Heart right ventricle (tissue), 16 donors: ENCODE measurements at regions not wholly inside any gene's neighbourhood (a gene's known extent, or its start where the extent isn't known, plus 50 kb on each side); places are given as distances from the start of the nearest gene placed in this dataset.

Experiments used
- ATAC-seq, 8 donors: fragments of 200-7000 bp; cut with Tn5 transposase; one replicate each; pipeline ENCODE4 v1.9.1; 2020; ENCODE audit warnings: mild to moderate bottlenecking in 8 of 8, moderate library complexity in 8 of 8, moderate number of reproducible peaks in 1 of 8
- DNase-seq, 2 donors: peaks; one replicate each; pipeline ENCODE4 v3.0.0-alpha.2; 2020
- H3K27ac ChIP-seq, 10 donors: fragments of 200-600 bp; sonication (generic) in 2 of 10; one replicate each; pipeline versions ENCODE4 v1.5.0 to v1.8.0; 2020 to 2022; ENCODE audit warnings: mild to moderate bottlenecking in 3 of 10
- H3K27me3 ChIP-seq, 7 donors: fragments of 200-600 bp; one replicate each; pipeline ENCODE4 v1.8.0; 2021 to 2022; ENCODE audit warnings: mild to moderate bottlenecking in 2 of 7
- H3K36me3 ChIP-seq, 9 donors: fragments of 200-600 bp; sonication (generic) in 1 of 9; one replicate each; pipeline versions ENCODE4 v1.5.0 to v1.8.0; 2020 to 2022; ENCODE audit warnings: mild to moderate bottlenecking in 2 of 9
- H3K4me1 ChIP-seq, 9 donors: fragments of 200-600 bp; sonication (generic) in 1 of 9; one replicate each; pipeline versions ENCODE4 v1.5.0 to v1.8.0; 2020 to 2022; ENCODE audit warnings: mild to moderate bottlenecking in 4 of 9
- H3K4me3 ChIP-seq, 10 donors: fragments of 200-600 bp; sonication (generic) in 2 of 10; one replicate each; pipeline versions ENCODE4 v1.5.0 to v1.8.0; 2020 to 2022; ENCODE audit warnings: mild to moderate bottlenecking in 7 of 10, moderate library complexity in 2 of 10
- H3K9me3 ChIP-seq, 11 donors: fragments of 200-600 bp in 10 of 11; sonication (generic) in 2 of 11; one replicate each; pipeline versions ENCODE4 v1.5.0 to v1.8.0; 2013 to 2022; ENCODE audit warnings: mild to moderate bottlenecking in 2 of 11, control low read depth in 1 of 11, moderate library complexity in 1 of 11
- WGBS, 2 donors: extraction: QIAGEN DNeasy Blood & Tissue Kit; methylation state at CpG; one replicate each; pipeline ENCODE4 v1.1.7; 2013; ENCODE audit warnings: inconsistent platforms in 1 of 2; 5-methylcytosine and 5-hydroxymethylcytosine counted together
- intact Hi-C, 10 donors: fragments of 100-400 bp; cut with DNase I; formaldehyde crosslinking; loops; one replicate each; pipeline versions ENCODE4 v1.11.1 to v1.14.2; 2022
- TF ChIP-seq, protein P1 (sequence below), 9 donors: fragments of 200-600 bp; sonication (generic) in 2 of 9; IDR thresholded peaks; one replicate each; pipeline versions ENCODE4 v1.5.0 to v1.8.0; 2021 to 2022; ENCODE audit warnings: antibody characterized with exemption in 9 of 9, mild to moderate bottlenecking in 5 of 9, moderate library complexity in 1 of 9
- donor health status: Arrhythmogenic right ventricular cardiomyopathy.
- donor health status: ischemic (EF 13 %, LVEDD 7.1; RV severe dilation, severe dysfunction).
- donor health status: healthy with polysubstance abuse.
- donor health status: DM: no; HTN: yes; CAD: no.
- donor health status: DM: no; HTN: no; CAD: no.
- donor health status: ischemic (EF 25% LVEDD 6.9; RV normal size, moderate dysfunction).
- donor health status: ischemic (EF 25% LVEDD 5.7; RV mildly dilated, moderate dysfunction).
- donor health status: healthy.
- donor health status: DM: yes; HTN: yes; CAD: no.
- donor health status: Ischemic cardiomyopathy.
- donor health status: ischemic (EF 35%, LVEDD 5.7; RV mildly dilated, moderate dysfunction).
- donor health status: nonischemic (EF 11% LVEDD 7.7; RV severe dilation, severe dysfunction).
- donor health status: DM: yes; HTN: yes; CAD: no.
- donor health status: PGD.
- donor health status: ischemic (EF 29% LVEDD 5.4; RV normal size, mild dysfunction).
- donor health status: nonischemic (EF 23%, LVEDD 6.1; RV moderate dilation, normal function).

DNA sequence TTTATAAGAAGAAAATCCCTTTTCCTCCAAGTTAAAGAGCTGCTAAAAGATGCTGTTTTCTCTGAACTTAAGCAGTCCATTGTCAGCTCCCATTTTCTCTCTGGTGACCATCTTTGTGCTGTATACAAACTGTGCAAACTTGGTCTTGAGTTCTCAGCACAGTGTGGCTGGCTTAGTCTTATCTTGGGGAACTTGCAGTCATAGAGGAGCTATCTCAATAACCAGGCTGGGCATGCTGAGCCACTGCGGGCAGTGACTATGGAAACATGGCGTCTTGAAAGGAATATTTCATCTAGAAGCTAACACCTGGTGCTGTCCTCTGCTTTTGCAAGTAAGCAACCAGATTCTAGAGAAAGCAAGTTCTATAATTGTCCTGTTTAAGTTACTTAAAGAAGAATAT lies 1334.4 kb upstream of the CELF4 start:
- Histone ChIP-seq H3K9me3 (no peaks in the 10 kb centered on the region), H3K36me3 (no peaks in the 10 kb centered on the region), H3K27me3 (no peaks in the 10 kb centered on the region), H3K4me1 (no peaks in the 10 kb centered on the region), H3K4me3 (no peak overlapping the region), H3K27ac (no peak overlapping the region)
- DNase-seq (no peak), ATAC-seq (no peak)
- intact Hi-C loops = no loop called here
- WGBS, 2 donors = 93% methylated on average over 2 of the region's 2 CpGs
- TF ChIP-seq, protein P1, sequence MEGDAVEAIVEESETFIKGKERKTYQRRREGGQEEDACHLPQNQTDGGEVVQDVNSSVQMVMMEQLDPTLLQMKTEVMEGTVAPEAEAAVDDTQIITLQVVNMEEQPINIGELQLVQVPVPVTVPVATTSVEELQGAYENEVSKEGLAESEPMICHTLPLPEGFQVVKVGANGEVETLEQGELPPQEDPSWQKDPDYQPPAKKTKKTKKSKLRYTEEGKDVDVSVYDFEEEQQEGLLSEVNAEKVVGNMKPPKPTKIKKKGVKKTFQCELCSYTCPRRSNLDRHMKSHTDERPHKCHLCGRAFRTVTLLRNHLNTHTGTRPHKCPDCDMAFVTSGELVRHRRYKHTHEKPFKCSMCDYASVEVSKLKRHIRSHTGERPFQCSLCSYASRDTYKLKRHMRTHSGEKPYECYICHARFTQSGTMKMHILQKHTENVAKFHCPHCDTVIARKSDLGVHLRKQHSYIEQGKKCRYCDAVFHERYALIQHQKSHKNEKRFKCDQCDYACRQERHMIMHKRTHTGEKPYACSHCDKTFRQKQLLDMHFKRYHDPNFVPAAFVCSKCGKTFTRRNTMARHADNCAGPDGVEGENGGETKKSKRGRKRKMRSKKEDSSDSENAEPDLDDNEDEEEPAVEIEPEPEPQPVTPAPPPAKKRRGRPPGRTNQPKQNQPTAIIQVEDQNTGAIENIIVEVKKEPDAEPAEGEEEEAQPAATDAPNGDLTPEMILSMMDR (IDR thresholded peaks at IDR 0.05) = no peak

DNA sequence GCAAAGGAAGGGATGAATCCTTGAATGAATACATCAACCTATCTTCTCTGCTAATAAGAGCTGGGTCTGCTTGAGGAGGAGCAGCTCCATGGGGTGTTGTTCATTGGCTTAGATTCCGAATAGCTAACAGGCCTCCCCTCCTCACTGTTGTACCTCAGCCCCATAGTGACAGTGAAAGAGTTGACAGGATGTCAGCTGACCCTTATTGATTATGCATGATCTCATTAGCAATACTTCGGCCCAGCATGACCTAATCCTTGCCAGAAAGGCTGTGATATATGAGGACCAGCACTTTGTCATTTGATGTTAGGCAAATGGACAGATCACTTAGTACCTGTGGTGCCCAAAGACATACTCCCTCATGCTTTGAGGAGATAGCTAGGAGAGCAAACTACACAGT lies 1333.7 kb upstream of the CELF4 start:
- no peak overlapping the region for H3K4me3 ChIP-seq
- intact Hi-C loops = no loop called here
- TF ChIP-seq, protein P1 (IDR thresholded peaks at IDR 0.05) = no peak
- H3K36me3 ChIP-seq = no peaks in the 10 kb centered on the region
- no peaks in the 10 kb centered on the region for H3K27me3 ChIP-seq
- no peaks in the 10 kb centered on the region for H3K4me1 ChIP-seq
- ATAC-seq = no peak
- WGBS, 2 donors = 86 to 87% methylated on average over 2 of the region's 2 CpGs
- H3K9me3 ChIP-seq = no peaks in the 10 kb centered on the region
- DNase-seq = no peak
- no peak overlapping the region for H3K27ac ChIP-seq

DNA sequence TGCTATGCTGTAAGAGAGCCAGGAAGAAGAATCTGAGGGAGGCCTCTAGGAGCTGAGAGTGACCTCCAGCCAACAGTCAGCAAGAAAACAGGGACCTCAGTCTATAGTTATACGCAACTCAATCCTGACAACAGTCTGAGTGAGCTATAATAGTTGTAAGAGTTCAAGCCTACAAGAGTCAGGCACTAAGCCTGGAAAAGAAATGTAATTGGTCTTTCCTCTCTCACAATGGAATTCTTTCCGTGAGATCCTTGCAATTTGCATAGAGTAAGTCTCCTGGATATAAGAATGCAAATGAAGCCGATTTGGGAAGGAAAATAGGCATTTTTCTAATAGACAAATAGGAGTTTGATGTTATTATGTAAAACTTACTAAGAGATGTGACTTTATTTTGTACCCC lies 1332.6 kb upstream of the CELF4 start:
- no peaks in the 10 kb centered on the region for H3K27me3 ChIP-seq
- intact Hi-C loops = no loop called here
- DNase-seq (no peak), ATAC-seq (no peak)
- no peaks in the 10 kb centered on the region for H3K4me1 ChIP-seq
- H3K27ac ChIP-seq = no peak overlapping the region
- no peak overlapping the region for H3K4me3 ChIP-seq
- 71 to 88% methylated on average over 3 of the region's 3 CpGs for WGBS, 2 donors
- TF ChIP-seq, protein P1 (IDR thresholded peaks at IDR 0.05) = no peak
- H3K9me3 ChIP-seq = no peaks in the 10 kb centered on the region
- H3K36me3 ChIP-seq = no peaks in the 10 kb centered on the region

DNA sequence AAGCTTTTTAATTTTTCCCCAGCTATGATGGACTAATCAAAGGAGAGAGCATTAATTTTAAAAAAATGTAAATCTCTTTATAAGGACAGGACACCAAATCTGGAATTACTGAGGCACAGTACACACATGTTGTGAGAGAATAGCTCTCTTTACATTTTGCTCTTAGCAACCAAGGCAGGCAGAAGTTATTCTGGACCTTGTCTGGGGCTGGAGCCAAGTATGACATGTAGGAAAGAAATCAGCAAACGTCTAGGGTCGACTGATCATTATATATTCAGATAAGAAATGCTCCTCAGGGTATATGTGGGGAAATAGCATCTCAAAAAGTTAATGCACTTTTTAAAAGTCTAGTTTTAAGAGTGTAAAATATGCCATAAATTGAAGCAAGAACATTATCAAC lies 1330.0 kb upstream of the CELF4 start:
- ATAC-seq (no peak), DNase-seq (no peak)
- H3K9me3 ChIP-seq = no peaks in the 10 kb centered on the region
- intact Hi-C loops = no loop called here
- no peak overlapping the region for H3K27ac ChIP-seq
- no peaks in the 10 kb centered on the region for H3K27me3 ChIP-seq
- WGBS, 2 donors = 9 to 15% methylated on average over 2 of the region's 2 CpGs
- no peaks in the 10 kb centered on the region for H3K36me3 ChIP-seq
- TF ChIP-seq, protein P1 (IDR thresholded peaks at IDR 0.05) = no peak
- H3K4me3 ChIP-seq = no peak overlapping the region
- H3K4me1 ChIP-seq = no peaks in the 10 kb centered on the region

DNA sequence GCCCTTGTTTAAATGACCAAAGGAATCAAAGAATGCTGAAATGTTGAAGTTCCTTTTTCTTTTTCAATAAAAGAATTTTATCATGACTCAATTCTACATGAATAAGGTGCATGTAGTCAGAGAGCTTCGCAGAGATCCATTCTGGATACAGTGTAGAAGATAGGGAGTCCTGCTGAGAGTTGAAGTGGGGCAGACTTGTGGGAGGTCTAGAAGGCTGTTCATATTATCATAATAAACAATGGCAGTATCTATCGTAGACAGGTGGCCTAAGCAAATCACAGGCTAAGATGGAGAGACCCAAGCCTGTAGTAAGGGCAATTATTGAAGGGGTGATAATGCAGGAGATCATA lies 1322.0 kb upstream of the CELF4 start:
- no peaks in the 10 kb centered on the region for H3K36me3 ChIP-seq
- H3K27me3 ChIP-seq = no peaks in the 10 kb centered on the region
- peaks cover 0 to 2% (median 0%) of the 10 kb centered on the region in 11 donors for H3K9me3 ChIP-seq
- H3K4me1 ChIP-seq = no peaks in the 10 kb centered on the region
- no peak overlapping the region for H3K27ac ChIP-seq
- no peak overlapping the region for H3K4me3 ChIP-seq
- intact Hi-C loops = no loop called here
- no peak for DNase-seq
- ATAC-seq = no peak
- TF ChIP-seq, protein P1 (IDR thresholded peaks at IDR 0.05) = no peak
- WGBS, 2 donors = 88 to 92% methylated on average over 2 of the region's 2 CpGs
